Upper lobe of left lung (tissue), 4 donors: ENCODE measurements at regions not wholly inside any gene's neighbourhood (a gene's known extent, or its start where the extent isn't known, plus 50 kb on each side); places are given as distances from the start of the nearest gene placed in this dataset.

Source experiments
- CTCF ChIP-seq, 6 experiments: fragments of 450-650 bp in 4 of 6; fragments of 200-600 bp in 2 of 6; sonication (generic) in 2 of 6; IDR thresholded peaks; one replicate each; pipeline ENCODE4 v1.5.1; 2016 to 2019; ENCODE audit warnings: antibody characterized with exemption in 6 of 6
- EP300 ChIP-seq, 4 donors: sonication (generic); formaldehyde crosslinking; IDR thresholded peaks; one replicate each; pipeline ENCODE4 v1.5.1; 2017; ENCODE audit warnings: antibody characterized with exemption in 4 of 4, control low read depth in 2 of 4
- POLR2A ChIP-seq, 4 donors: fragments of 450-650 bp; IDR thresholded peaks; one replicate each; pipeline ENCODE4 v1.5.1; 2016 to 2017; ENCODE audit warnings: antibody characterized with exemption in 4 of 4, mild to moderate bottlenecking in 2 of 4

GRCh38 chr12:34393086-34393820, 371.0 kb downstream of the ALG10 start:
- no peak for TF ChIP-seq CTCF (IDR thresholded peaks at IDR 0.05)
- no peak for TF ChIP-seq POLR2A (IDR thresholded peaks at IDR 0.05)
- no peak for TF ChIP-seq EP300 (IDR thresholded peaks at IDR 0.05)
